GM12875 (cell line): ENCODE measurements at regions not wholly inside any gene's neighbourhood (a gene's known extent, or its start where the extent isn't known, plus 50 kb on each side); places are given as distances from the start of the nearest gene placed in this dataset.

ENCODE experiments used
- H3K4me3 ChIP-seq: one replicate; pipeline ENCODE4 v1.5.1; 2011; ENCODE audit warnings: low read depth, low read length, control low read depth
- CTCF ChIP-seq: IDR thresholded peaks from 2 replicates; pipeline ENCODE4 v1.5.1; 2011; ENCODE audit warnings: low read depth, mild to moderate bottlenecking, control low read depth, inconsistent platforms, low read length, moderate library complexity, borderline replicate concordance; ENCODE audit not compliant: insufficient read depth

GRCh38 chr2:59217360-59217759 is 976.2 kb upstream of the FANCL start:
- TF ChIP-seq CTCF, result no peak
- H3K4me3 ChIP-seq, result no peak overlapping the region

- H3K4me3 ChIP-seq, result no peak overlapping the region
- no peak for TF ChIP-seq CTCF
Measured at GRCh38 chr2:59206361-59206760, 965.2 kb upstream of the FANCL start.

- no peak for TF ChIP-seq CTCF
- H3K4me3 ChIP-seq, result no peak overlapping the region
Measured at GRCh38 chr2:59204040-59204439, 962.9 kb upstream of the FANCL start.

- TF ChIP-seq CTCF, result no peak
- H3K4me3 ChIP-seq, result no peak overlapping the region
Measured at GRCh38 chr2:59196491-59196890, 955.4 kb upstream of the FANCL start.

GRCh38 chr2:59195851-59196250 is 954.7 kb upstream of the FANCL start:
- H3K4me3 ChIP-seq, result no peak overlapping the region
- no peak for TF ChIP-seq CTCF

- no peak for TF ChIP-seq CTCF
- H3K4me3 ChIP-seq, result no peak overlapping the region
Measured at GRCh38 chr2:59191781-59192180, 950.7 kb upstream of the FANCL start.

GRCh38 chr2:59190518-59190917 is 949.4 kb upstream of the FANCL start:
- no peak overlapping the region for H3K4me3 ChIP-seq
- no peak for TF ChIP-seq CTCF
